A549 (cell line): ENCODE measurements at regions not wholly inside any gene's neighbourhood (a gene's known extent, or its start where the extent isn't known, plus 50 kb on each side); places are given as distances from the start of the nearest gene placed in this dataset.

Source experiments
- ATAC-seq, 2 experiments: fragments of 200-7000 bp in 1 of 2; fragments of >200 bp in 1 of 2; cut with Nextera tagmentation in 1 of 2; cut with Tn5 transposase in 1 of 2; 3 replicates each; pipeline versions ENCODE4 v1.8.0 to v1.9.1; 2018 to 2020; ENCODE audit warnings: mild to moderate bottlenecking in 1 of 2, moderate library complexity in 1 of 2
- CTCF ChIA-PET: fragments of 300-600 bp; sonication (Branson Sonifier 250); formaldehyde crosslinking; extraction: SDS; loops from one replicate; lab custom pipeline; 2021; ENCODE audit warnings: antibody characterized with exemption, inconsistent platforms; lab: Yijun Ruan, JAX
- POLR2A ChIA-PET: fragments of 350-600 bp; formaldehyde crosslinking; extraction: SDS; loops from one replicate; lab custom pipeline; 2021; ENCODE audit warnings: antibody characterized with exemption, inconsistent platforms; lab: Yijun Ruan, JAX
- DNase-seq, 2 experiments: peaks; one replicate each; pipeline versions ENCODE4 v3.0.0 to v3.0.0-alpha.2; 2011 to 2016; ENCODE audit warnings: low read depth in 1 of 2, low spot score in 1 of 2
- FAIRE-seq: peaks from 2 replicates; lab custom pipeline; 2011; peaks lifted over from hg19 to GRCh38; lab: Jason Lieb, UNC
- H3K27ac ChIP-seq, 2 experiments: fragments of >200 bp; sonication (Bioruptor Twin); formaldehyde crosslinking; 3 replicates each; pipeline ENCODE4 v1.5.1; 2016 to 2017
- H3K4me1 ChIP-seq: fragments of >200 bp; sonication (Bioruptor Twin); formaldehyde crosslinking; 3 replicates; pipeline ENCODE4 v1.6.1; 2016
- H3K4me2 ChIP-seq: fragments of >200 bp; sonication (Bioruptor Twin); formaldehyde crosslinking; 3 replicates; pipeline ENCODE4 v1.6.1; 2016
- H3K4me3 ChIP-seq: fragments of >200 bp; sonication (Bioruptor Twin); formaldehyde crosslinking; 3 replicates; pipeline ENCODE4 v1.5.1; 2016
- H3K9me3 ChIP-seq: fragments of >200 bp; sonication (Bioruptor Twin); formaldehyde crosslinking; 3 replicates; pipeline ENCODE4 v1.6.1; 2016
- CBX8 ChIP-seq: fragments of 200-600 bp; sonication (generic); IDR thresholded peaks from 2 replicates; pipeline ENCODE4 v1.6.1; 2016
- E2F6 ChIP-seq: IDR thresholded peaks from 2 replicates; pipeline ENCODE4 v1.6.1; 2012; ENCODE audit warnings: low read depth, borderline replicate concordance
- EHF ChIP-seq: fragments of 250-450 bp; sonication (Bioruptor Pico); IDR thresholded peaks from 2 replicates; pipeline ENCODE4 v1.5.0; 2020; ENCODE audit warnings: mild to moderate bottlenecking
- ELK1 ChIP-seq: fragments of 150-350 bp; IDR thresholded peaks from 2 replicates; pipeline ENCODE4 v1.6.1; 2014; ENCODE audit warnings: low read depth, mild to moderate bottlenecking, low read length
- EP300 ChIP-seq, 2 experiments: fragments of >200 bp; sonication (Bioruptor Twin); formaldehyde crosslinking; IDR thresholded peaks; 2 replicates in 1 of 2; 3 replicates in 1 of 2; pipeline ENCODE4 v1.6.1; 2016 to 2017
- ESRRA ChIP-seq: fragments of 150-350 bp; IDR thresholded peaks from 2 replicates; pipeline ENCODE4 v1.6.1; 2014; ENCODE audit warnings: mild to moderate bottlenecking, low read length, borderline replicate concordance
- FOSL2 ChIP-seq, 2 experiments: fragments of 450-650 bp in 1 of 2; fragments of >200 bp in 1 of 2; sonication (Bioruptor Twin) in 1 of 2; formaldehyde crosslinking; IDR thresholded peaks; 2 replicates each; pipeline versions ENCODE4 v1.5.0 to v1.6.1; 2016 to 2020; ENCODE audit warnings: mild to moderate bottlenecking in 1 of 2, moderate library complexity in 1 of 2
- GATA3 ChIP-seq: IDR thresholded peaks from 2 replicates; pipeline ENCODE4 v1.6.1; 2012; ENCODE audit warnings: borderline replicate concordance
- HDAC2 ChIP-seq: fragments of 200-600 bp; sonication (generic); IDR thresholded peaks from 2 replicates; pipeline ENCODE4 v1.6.1; 2016
- HEYL ChIP-seq: fragments of 250-450 bp; sonication (Bioruptor Pico); IDR thresholded peaks from 2 replicates; pipeline ENCODE4 v1.8.0; 2021; ENCODE audit warnings: mild to moderate bottlenecking, moderate library complexity
- HOXA7 ChIP-seq: fragments of 250-450 bp; sonication (Bioruptor Pico); IDR thresholded peaks from 2 replicates; pipeline ENCODE4 v1.5.0; 2020; ENCODE audit warnings: mild to moderate bottlenecking, moderate library complexity
- HOXB5 ChIP-seq: fragments of 250-450 bp; sonication (Bioruptor Pico); IDR thresholded peaks from 2 replicates; pipeline ENCODE4 v1.5.0; 2020; ENCODE audit warnings: mild to moderate bottlenecking, moderate library complexity
- KDM5A ChIP-seq: fragments of 200-600 bp; sonication (generic); IDR thresholded peaks from 2 replicates; pipeline ENCODE4 v1.6.1; 2016; ENCODE audit warnings: antibody characterized with exemption, mild to moderate bottlenecking
- MYC ChIP-seq: IDR thresholded peaks from 2 replicates; pipeline ENCODE4 v1.6.1; 2012; ENCODE audit warnings: mild to moderate bottlenecking, inconsistent platforms, low read length, improper control_type of control experiment, borderline replicate concordance
- NFE2L2 ChIP-seq: fragments of 150-350 bp; conservative IDR thresholded peaks from 2 replicates; pipeline ENCODE4 v1.6.1; 2014; ENCODE audit warnings: low read length
- NPAS2 ChIP-seq: fragments of 250-450 bp; sonication (Bioruptor Pico); IDR thresholded peaks from 2 replicates; pipeline ENCODE4 v1.8.0; 2022; ENCODE audit warnings: mild to moderate bottlenecking, moderate library complexity, borderline replicate concordance
- PBX3 ChIP-seq: IDR thresholded peaks from 2 replicates; pipeline ENCODE4 v1.6.1; 2012
- POLR2AphosphoS2 ChIP-seq: conservative IDR thresholded peaks from 2 replicates; pipeline ENCODE4 v1.6.1; 2012; ENCODE audit warnings: low read length, improper control_type of control experiment, inconsistent platforms
- RAD21 ChIP-seq, 2 experiments: fragments of >200 bp in 1 of 2; sonication (Bioruptor Twin) in 1 of 2; formaldehyde crosslinking in 1 of 2; IDR thresholded peaks in 1 of 2; conservative IDR thresholded peaks in 1 of 2; 2 replicates in 1 of 2; 3 replicates in 1 of 2; pipeline ENCODE4 v1.6.1; 2012 to 2018; ENCODE audit warnings: inconsistent platforms in 1 of 2
- RARB ChIP-seq: fragments of 250-450 bp; sonication (Bioruptor Pico); IDR thresholded peaks from 2 replicates; pipeline ENCODE4 v1.8.0; 2021; ENCODE audit warnings: mild to moderate bottlenecking, moderate library complexity
- RCOR1 ChIP-seq: fragments of 150-350 bp; IDR thresholded peaks from 2 replicates; pipeline ENCODE4 v1.6.1; 2014; ENCODE audit warnings: antibody characterized with exemption, low read length, low read depth
- REST ChIP-seq: fragments of 200-600 bp; sonication (generic); IDR thresholded peaks from 2 replicates; pipeline ENCODE4 v1.6.1; 2016; ENCODE audit warnings: antibody characterized with exemption, mild to moderate bottlenecking, moderate library complexity
- SMC3 ChIP-seq: fragments of >200 bp; sonication (Bioruptor Twin); formaldehyde crosslinking; IDR thresholded peaks from 3 replicates; pipeline ENCODE4 v1.6.1; 2018; ENCODE audit warnings: inconsistent platforms
- SREBF2 ChIP-seq: fragments of 450-650 bp; IDR thresholded peaks from 2 replicates; pipeline ENCODE4 v1.6.1; 2014; ENCODE audit warnings: mild to moderate bottlenecking, moderate library complexity
- ZC3H11A ChIP-seq: fragments of 450-650 bp; IDR thresholded peaks from 2 replicates; pipeline ENCODE4 v1.6.1; 2014; ENCODE audit warnings: antibody characterized with exemption, mild to moderate bottlenecking
- WGBS: methylation state at CpG from one replicate; pipeline ENCODE4 v1.1.6; 2017; ENCODE audit errors: missing lambda C conversion rate; 5-methylcytosine and 5-hydroxymethylcytosine counted together
- TF ChIP-seq, protein P1 (sequence below): fragments of >200 bp; sonication (Bioruptor Twin); formaldehyde crosslinking; IDR thresholded peaks from 2 replicates; pipeline ENCODE4 v1.6.1; 2016

DNA sequence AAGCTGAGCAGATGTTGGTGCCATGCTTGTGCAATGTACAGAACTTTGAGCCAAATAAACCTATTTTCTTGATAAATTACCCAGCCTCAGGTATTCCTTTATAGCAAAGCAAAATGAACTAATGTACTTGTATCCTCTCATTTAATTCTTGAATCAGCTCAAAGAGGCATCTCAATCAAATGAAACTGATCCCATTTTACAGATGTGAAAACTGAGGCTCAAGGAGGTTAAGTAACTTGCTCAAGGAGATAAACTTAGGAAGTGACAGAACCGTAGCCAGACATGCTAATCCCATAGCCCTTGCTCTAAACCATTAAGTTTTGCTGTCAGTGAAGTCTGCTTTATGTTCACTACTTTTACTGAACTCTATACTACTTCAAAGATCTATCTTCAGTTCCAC, 467.0 kb upstream of the UBE2E3 start:
- CTCF ChIA-PET, result interaction anchor here (0.9 to 1.3 kb wide), 3 partner anchors 9 to 229 kb away, joined by 3 to 4 read pairs (median 3); no protein-coding TSS in a partner anchor
- WGBS, result 44% methylated on average over 1 of the region's 1 CpG

DNA sequence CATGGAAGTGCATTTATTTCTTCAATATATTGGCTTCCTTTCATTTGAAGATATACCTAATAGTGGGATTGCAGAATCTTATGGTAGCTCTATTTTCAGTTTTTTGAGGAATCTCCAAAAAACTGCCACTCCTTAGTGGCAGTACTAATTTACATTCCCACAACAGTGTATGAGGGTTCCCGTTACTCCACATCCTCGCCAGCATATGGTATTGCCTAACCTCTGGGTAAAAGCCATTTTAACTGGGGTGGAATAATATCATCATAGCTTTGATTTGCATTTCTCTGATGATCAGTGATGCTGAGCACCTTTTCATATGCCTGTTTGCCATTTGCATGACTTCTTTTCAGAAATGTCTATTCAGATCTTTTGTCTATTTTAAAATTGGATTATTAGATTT, 471.9 kb upstream of the UBE2E3 start:
- no peak for ATAC-seq

More for the DNA sequence above, 467.0 kb upstream of the UBE2E3 start:
- no peak for ATAC-seq
- H3K4me1 ChIP-seq, result no peaks in the 10 kb centered on the region
- FAIRE-seq, result no peak
- no peak overlapping the region for H3K27ac ChIP-seq
- H3K9me3 ChIP-seq, result no peaks in the 10 kb centered on the region
- no peak for DNase-seq
- no peak overlapping the region for H3K4me2 ChIP-seq
- H3K4me3 ChIP-seq, result no peak overlapping the region
- POLR2A ChIA-PET, result no interaction called here
- no peak for TF ChIP-seq HEYL
- TF ChIP-seq ZC3H11A, result no peak
- TF ChIP-seq EP300 (IDR thresholded peaks at IDR 0.05), result no peak
- no peak for TF ChIP-seq NPAS2 (CRISPR knock-in tag)
- no peak for TF ChIP-seq ELK1
- TF ChIP-seq SMC3, result no peak

GRCh38 chr2:180507028-180507427, 473.4 kb upstream of the UBE2E3 start:
- TF ChIP-seq EP300 (IDR thresholded peaks at IDR 0.05) (no peak), HOXB5 (CRISPR knock-in tag) (no peak), CBX8 (no peak), NPAS2 (CRISPR knock-in tag) (no peak), E2F6 (no peak), SREBF2 (no peak), FOSL2 (IDR thresholded peaks at IDR 0.05) (no peak), FOSL2 (CRISPR knock-in tag; IDR thresholded peaks at IDR 0.05) (no peak), KDM5A (no peak), ESRRA (no peak), NFE2L2 (no peak)
- ATAC-seq (no peak), FAIRE-seq (no peak), DNase-seq (no peak)
- H3K27ac ChIP-seq, result no peak overlapping the region
- H3K9me3 ChIP-seq, result no peaks in the 10 kb centered on the region
- ChIA-PET CTCF (interaction anchor here (1.3 kb wide), 1 partner anchor 16 kb away, joined by 3 read pairs; no protein-coding TSS in a partner anchor), POLR2A (no interaction called here)
- no peak overlapping the region for H3K4me2 ChIP-seq
- H3K4me3 ChIP-seq, result no peak overlapping the region
- H3K4me1 ChIP-seq, result no peaks in the 10 kb centered on the region
- 46% methylated on average over 2 of the region's 2 CpGs for WGBS

More for the DNA sequence above, 471.9 kb upstream of the UBE2E3 start:
- H3K4me1 ChIP-seq, result no peaks in the 10 kb centered on the region
- CTCF ChIA-PET, result no interaction called here
- 84% methylated on average over 2 of the region's 2 CpGs for WGBS
- no peak overlapping the region for H3K4me2 ChIP-seq
- no peak for TF ChIP-seq GATA3
- no peak for TF ChIP-seq MYC
- TF ChIP-seq HDAC2, result no peak
- TF ChIP-seq, protein P1, sequence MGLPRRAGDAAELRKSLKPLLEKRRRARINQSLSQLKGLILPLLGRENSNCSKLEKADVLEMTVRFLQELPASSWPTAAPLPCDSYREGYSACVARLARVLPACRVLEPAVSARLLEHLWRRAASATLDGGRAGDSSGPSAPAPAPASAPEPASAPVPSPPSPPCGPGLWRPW, result no peak
- TF ChIP-seq, all 56 proteins: peak for 0
- DNase-seq (no peak), FAIRE-seq (no peak)
- H3K9me3 ChIP-seq, result no peaks in the 10 kb centered on the region
- POLR2A ChIA-PET, result no interaction called here
- H3K27ac ChIP-seq, result no peak overlapping the region
- no peak overlapping the region for H3K4me3 ChIP-seq

- FAIRE-seq (no peak), DNase-seq (no peak), ATAC-seq (no peak)
- Histone ChIP-seq H3K4me1 (no peaks in the 10 kb centered on the region), H3K27ac (no peak overlapping the region), H3K4me2 (no peak overlapping the region), H3K4me3 (no peak overlapping the region), H3K9me3 (no peaks in the 10 kb centered on the region)
- ChIA-PET POLR2A (no interaction called here), CTCF (no interaction called here)
- WGBS, result 16% methylated on average over 1 of the region's 1 CpG
- TF ChIP-seq HEYL, result no peak
- TF ChIP-seq EHF, result no peak
- no peak for TF ChIP-seq NFE2L2
- TF ChIP-seq PBX3, result no peak
- TF ChIP-seq SREBF2, result no peak
- TF ChIP-seq HOXA7 (CRISPR knock-in tag), result no peak
- no peak for TF ChIP-seq RARB (CRISPR knock-in tag)
- TF ChIP-seq FOSL2 (IDR thresholded peaks at IDR 0.05), result no peak
- no peak for TF ChIP-seq FOSL2 (CRISPR knock-in tag; IDR thresholded peaks at IDR 0.05)
- no peak for TF ChIP-seq RCOR1
- no peak for TF ChIP-seq POLR2AphosphoS2
- no peak for TF ChIP-seq ESRRA
- no peak for TF ChIP-seq REST
- TF ChIP-seq RAD21 (conservative IDR thresholded peaks at IDR 0.05 in 1 of 2, IDR thresholded peaks at IDR 0.05 in 1 of 2), result no peak
Observed at GRCh38 chr2:180505203-180505602, 475.2 kb upstream of the UBE2E3 start.
